ENCODE measurements at regions not wholly inside any gene's neighbourhood (a gene's known extent, or its start where the extent isn't known, plus 50 kb on each side); places are given as distances from the start of the nearest gene placed in this dataset.
"Not testable (repeated sequence)": the region's sequence is repeated elsewhere in the genome, so short reads cannot be mapped to it uniquely, and the experiment has no call there.

DNA sequence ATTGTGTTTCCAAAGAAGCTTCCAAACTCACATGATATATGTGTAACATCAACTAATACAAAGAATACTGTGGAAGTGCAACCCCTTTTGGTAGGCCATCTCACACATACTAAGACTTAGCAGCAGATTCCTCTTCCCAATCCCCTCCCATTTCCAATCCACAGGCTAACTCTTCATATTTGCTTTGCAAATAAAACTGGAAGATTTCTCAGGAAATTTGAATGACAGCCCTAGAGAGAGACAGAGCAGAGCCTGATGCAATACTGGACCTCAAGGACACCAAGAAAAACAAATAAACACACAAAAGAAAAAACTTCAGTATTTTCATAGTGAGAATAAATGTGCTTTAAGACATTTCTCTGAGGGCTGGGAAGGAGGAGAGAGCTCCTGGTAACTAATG, 190.2 kb upstream of the BRINP3 start:
- H3K4me1 ChIP-seq (ENCODE audit: low read depth) = no peaks in the 10 kb centered on the region
- intact Hi-C loops (cut with DNase I, micrococcal nuclease) = no loop called here
- DNase-seq (no peak), ATAC-seq (no peak)
- TF ChIP-seq, protein P1, sequence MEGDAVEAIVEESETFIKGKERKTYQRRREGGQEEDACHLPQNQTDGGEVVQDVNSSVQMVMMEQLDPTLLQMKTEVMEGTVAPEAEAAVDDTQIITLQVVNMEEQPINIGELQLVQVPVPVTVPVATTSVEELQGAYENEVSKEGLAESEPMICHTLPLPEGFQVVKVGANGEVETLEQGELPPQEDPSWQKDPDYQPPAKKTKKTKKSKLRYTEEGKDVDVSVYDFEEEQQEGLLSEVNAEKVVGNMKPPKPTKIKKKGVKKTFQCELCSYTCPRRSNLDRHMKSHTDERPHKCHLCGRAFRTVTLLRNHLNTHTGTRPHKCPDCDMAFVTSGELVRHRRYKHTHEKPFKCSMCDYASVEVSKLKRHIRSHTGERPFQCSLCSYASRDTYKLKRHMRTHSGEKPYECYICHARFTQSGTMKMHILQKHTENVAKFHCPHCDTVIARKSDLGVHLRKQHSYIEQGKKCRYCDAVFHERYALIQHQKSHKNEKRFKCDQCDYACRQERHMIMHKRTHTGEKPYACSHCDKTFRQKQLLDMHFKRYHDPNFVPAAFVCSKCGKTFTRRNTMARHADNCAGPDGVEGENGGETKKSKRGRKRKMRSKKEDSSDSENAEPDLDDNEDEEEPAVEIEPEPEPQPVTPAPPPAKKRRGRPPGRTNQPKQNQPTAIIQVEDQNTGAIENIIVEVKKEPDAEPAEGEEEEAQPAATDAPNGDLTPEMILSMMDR (IDR thresholded peaks at IDR 0.05) = no peak
- H3K36me3 ChIP-seq (ENCODE audit: low read depth) = no peaks in the 10 kb centered on the region
- no peak overlapping the region for H3K4me3 ChIP-seq
- H3K9me3 ChIP-seq = no peaks in the 10 kb centered on the region

DNA sequence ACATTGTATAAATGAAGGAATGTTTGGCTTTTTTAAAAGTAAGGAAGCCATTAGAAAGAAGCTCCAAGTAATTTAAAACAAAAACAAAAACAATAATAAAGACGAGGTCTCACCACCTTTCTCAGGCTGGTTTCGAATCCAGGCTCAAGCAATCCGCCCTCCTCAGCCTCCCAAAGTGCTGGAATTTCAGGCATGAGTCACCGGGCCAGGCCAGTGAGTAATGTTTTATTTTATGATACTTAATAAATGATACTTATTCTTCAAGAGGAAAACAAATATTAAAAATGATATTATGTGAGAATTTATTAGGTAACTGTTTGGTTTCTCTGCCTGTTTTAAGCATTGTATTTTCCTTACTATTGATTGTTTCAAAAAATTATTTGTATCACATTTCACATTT, 201.4 kb upstream of the BRINP3 start:
- ATAC-seq = no peak
- H3K4me1 ChIP-seq (ENCODE audit: low read depth) = no peaks in the 10 kb centered on the region
- intact Hi-C loops (cut with DNase I, micrococcal nuclease) = no loop called here

DNA sequence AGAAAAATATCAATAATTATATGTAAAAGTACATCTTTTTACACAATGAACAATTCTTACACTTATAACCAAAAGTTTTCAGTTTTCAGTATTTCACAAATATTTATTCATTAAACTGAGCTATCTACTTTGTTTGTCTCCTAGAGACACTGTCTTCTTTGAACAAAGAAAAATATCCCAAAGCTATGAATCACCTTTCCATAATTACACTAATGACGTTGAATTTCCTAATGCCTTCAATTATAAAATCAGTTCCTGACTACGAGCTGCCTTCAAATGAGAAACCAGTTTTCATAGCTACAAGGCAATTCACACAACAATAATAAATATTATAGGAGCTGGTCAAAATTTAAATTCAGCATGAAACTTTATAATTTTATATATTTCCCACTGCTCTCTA, 201.8 kb upstream of the BRINP3 start:
- intact Hi-C loops (cut with DNase I, micrococcal nuclease) = no loop called here
- no peak for DNase-seq
- no peaks in the 10 kb centered on the region for H3K9me3 ChIP-seq
- no peaks in the 10 kb centered on the region for H3K36me3 ChIP-seq (ENCODE audit: low read depth)
- ATAC-seq = no peak
- no peaks in the 10 kb centered on the region for H3K4me1 ChIP-seq (ENCODE audit: low read depth)
- no peak overlapping the region for H3K4me3 ChIP-seq
- TF ChIP-seq, protein P1 (IDR thresholded peaks at IDR 0.05) = no peak

More for the DNA sequence above, 201.4 kb upstream of the BRINP3 start:
- Histone ChIP-seq H3K4me3 (no peak overlapping the region), H3K9me3 (no peaks in the 10 kb centered on the region), H3K36me3 (ENCODE audit: low read depth) (no peaks in the 10 kb centered on the region)
- TF ChIP-seq, protein P1 (IDR thresholded peaks at IDR 0.05) = no peak
- no peak for DNase-seq

DNA sequence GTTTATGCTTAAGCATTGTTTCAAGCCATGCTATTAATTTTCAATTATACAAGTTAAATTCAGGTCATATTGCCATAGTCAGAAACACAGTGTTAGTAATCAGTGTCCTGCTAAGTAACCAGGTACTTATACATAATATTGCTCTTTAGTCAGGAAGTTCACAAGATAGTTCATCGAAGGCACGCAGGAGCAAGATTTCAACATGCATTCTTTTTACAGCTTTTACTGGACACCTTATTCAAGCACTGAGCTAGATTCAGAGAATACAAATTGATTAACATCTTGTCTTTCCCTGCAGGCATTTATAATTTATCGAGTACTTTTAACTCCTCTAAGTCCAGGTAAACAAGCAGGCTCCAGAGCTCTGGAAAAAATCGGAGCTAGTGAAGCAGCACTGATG, 202.3 kb upstream of the BRINP3 start:
- H3K9me3 ChIP-seq = no peaks in the 10 kb centered on the region
- TF ChIP-seq, protein P1 (IDR thresholded peaks at IDR 0.05) = no peak
- no peak for DNase-seq
- no peaks in the 10 kb centered on the region for H3K4me1 ChIP-seq (ENCODE audit: low read depth)
- intact Hi-C loops (cut with DNase I, micrococcal nuclease) = no loop called here
- no peaks in the 10 kb centered on the region for H3K36me3 ChIP-seq (ENCODE audit: low read depth)
- no peak overlapping the region for H3K4me3 ChIP-seq
- no peak for ATAC-seq

DNA sequence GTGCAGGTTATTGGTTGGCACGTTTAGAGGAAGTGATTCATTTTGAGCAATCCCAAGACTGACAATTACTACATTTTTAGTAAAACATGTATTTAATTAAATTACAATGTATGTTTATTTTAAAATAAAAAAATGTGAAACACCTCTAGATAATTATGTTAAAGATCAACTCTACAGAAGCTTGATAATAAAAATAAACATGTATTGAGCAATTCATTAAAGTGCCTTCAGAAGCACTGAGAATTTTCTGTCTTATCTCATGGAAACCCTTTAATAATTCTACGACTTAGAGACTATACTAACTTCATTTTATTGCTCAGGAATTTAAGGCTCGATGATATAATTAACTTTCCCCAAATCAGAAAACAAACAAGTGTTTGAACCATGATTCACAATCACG, 208.0 kb upstream of the BRINP3 start:
- intact Hi-C loops (cut with DNase I, micrococcal nuclease) = no loop called here
- Histone ChIP-seq H3K4me1 (ENCODE audit: low read depth) (no peaks in the 10 kb centered on the region), H3K9me3 (no peaks in the 10 kb centered on the region), H3K36me3 (ENCODE audit: low read depth) (no peaks in the 10 kb centered on the region), H3K4me3 (no peak overlapping the region)
- ATAC-seq (no peak), DNase-seq (no peak)
- TF ChIP-seq, protein P1 (IDR thresholded peaks at IDR 0.05) = no peak

DNA sequence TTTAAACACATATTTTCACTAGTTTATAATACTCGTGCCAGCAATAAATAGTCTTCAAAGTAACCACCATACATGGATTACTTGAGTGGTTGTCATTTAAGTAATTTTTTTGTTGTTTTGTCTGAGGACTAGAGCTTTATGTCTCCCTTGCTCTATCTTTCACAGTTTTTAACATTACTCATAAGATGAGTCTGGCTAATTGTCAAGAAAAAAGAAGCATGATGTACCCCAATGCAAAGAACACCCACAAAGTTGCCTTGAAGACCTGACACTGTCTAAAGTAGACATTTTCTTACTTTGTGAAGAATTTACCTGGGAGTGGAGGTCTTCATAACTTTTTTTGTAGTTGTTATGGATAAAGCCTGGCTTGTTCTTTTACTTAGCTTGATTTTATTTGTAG, 210.4 kb upstream of the BRINP3 start:
- Histone ChIP-seq H3K4me1 (ENCODE audit: low read depth) (no peaks in the 10 kb centered on the region), H3K4me3 (no peak overlapping the region), H3K36me3 (ENCODE audit: low read depth) (no peaks in the 10 kb centered on the region), H3K9me3 (no peaks in the 10 kb centered on the region)
- no peak for DNase-seq
- TF ChIP-seq, protein P1 (IDR thresholded peaks at IDR 0.05) = no peak
- intact Hi-C loops (cut with DNase I, micrococcal nuclease) = no loop called here
- ATAC-seq = no peak

DNA sequence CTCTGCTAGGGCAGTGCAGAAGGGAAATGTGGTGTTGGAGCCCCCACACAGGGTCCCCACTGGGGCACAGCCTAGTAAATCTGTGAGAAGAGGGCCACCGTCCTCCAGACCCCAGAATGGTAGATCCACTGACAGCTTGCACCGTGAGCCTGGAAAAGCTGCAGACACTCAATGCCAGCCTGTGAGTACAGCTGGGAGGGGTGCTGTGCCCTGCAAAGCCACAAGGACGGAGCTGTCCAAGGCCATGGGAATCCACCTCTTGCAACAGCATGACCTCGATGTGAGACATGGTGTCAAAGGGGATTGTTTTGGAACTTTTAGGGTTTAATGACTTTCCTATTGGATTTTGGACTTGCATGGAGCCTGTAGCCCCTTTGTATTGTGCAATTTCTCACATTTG, 220.8 kb upstream of the BRINP3 start:
- H3K4me1 ChIP-seq (ENCODE audit: low read depth); H3K4me3 ChIP-seq; ATAC-seq; intact Hi-C loops (cut with DNase I, micrococcal nuclease); H3K9me3 ChIP-seq; DNase-seq; H3K36me3 ChIP-seq (ENCODE audit: low read depth): not testable (repeated sequence)
